HK-2 (cell line): ENCODE measurements at regions not wholly inside any gene's neighbourhood (a gene's known extent, or its start where the extent isn't known, plus 50 kb on each side); places are given as distances from the start of the nearest gene placed in this dataset.

Experiments
- DNase-seq: peaks from one replicate; pipeline ENCODE4 v3.0.0-alpha.2; 2018; ENCODE audit not compliant: unreplicated experiment

DNA sequence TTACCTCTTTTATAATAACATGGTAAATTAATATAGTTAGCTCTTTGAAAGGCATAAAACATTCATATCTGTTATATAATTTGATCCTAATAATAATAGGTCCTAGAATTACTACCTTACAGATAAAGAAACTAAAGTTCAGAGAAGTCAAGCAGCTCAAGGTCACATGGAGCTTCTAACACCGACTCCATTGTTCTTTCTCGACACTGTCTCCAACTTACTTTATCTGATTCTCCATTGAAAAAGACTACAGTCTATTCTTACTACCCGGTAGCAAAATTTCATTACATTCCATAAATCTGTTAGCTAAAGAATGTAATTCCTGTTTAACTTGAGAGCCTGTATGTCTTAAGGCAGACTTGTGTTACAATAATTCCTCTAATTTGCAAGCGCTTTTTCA is 96.3 kb upstream of the TMEM161B start:
- no peak for DNase-seq

DNA sequence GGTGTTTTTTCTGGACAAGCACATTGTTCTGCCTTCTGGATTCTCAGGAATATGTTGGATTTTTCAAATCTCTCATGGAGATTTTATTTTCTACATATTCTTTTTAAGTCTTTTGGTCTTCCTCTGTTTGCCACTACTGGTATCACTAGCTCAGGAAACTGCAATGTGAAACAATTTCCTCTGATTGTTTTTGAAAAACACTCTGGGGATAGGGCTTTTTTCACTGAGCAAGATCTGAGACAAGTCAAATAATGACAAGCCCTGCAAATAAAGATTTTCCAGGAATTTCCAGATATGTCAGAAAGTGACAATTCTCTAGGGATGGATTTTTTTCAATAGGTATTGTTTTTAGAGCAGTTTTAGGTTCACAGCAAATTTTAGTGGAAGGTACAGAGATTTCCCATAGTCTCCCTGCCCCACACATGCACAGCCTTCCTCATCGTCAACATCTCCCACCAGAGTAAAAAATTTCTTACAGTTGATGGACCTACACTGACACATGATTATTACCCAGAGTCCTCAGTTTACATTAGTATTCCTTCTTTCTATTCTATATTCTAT is 86.9 kb upstream of the TMEM161B start:
- no peak for DNase-seq

DNA sequence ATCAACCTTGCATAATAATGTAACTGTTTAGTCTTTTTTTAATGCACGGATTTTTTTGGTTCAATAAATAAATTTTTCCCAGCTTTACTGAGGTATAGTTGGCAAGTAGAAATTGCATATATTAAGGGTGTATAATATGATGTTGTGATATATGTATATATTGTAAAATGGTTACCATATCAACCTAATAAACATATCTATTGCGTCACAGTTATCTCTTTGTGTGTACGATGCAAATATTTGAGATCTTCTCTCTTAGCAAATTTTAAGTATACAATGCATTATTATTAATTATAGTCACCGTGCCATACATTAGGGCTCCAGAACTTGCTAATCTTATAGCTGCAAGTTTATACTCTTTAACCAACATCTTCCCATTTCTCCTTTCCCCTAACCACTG is 57.2 kb upstream of the TMEM161B start:
- DNase-seq, result no peak

DNA sequence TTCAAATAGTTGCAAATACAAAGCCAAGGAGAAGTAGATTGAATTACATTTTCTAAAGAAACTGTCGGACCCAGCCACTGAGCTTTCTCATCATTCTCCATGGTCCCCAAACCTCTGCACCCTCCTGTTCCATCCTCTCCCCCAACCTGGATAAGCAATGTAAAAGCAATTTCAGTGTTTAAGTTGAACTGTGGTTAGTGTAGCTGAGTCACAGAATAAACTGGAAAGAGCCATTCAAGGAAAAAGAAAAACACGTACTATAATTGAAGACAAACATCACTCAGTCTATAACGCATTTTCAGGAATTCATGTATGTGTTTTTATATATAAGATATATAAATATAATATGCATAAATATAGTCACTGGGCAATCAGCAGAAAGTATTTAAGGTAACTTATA is 54.1 kb upstream of the TMEM161B start:
- no peak for DNase-seq
